GM13976 (cell line): ENCODE measurements at regions not wholly inside any gene's neighbourhood (a gene's known extent, or its start where the extent isn't known, plus 50 kb on each side); places are given as distances from the start of the nearest gene placed in this dataset.

Experiments
- DNase-seq: peaks from one replicate; pipeline ENCODE4 v3.0.0; 2012; ENCODE audit warnings: low spot score
- in situ Hi-C: fragments of 300-500 bp; cut with MboI; formaldehyde crosslinking; loops from one replicate; pipeline ENCODE4 v1.12.0; 2022; ENCODE audit warnings: low sequenced_read_pairs, mixed read lengths, inconsistent platforms; ENCODE audit not compliant: unreplicated experiment
- TF ChIP-seq, protein P1 (sequence below): IDR thresholded peaks from 2 replicates; pipeline ENCODE4 v1.5.1; 2012; ENCODE audit warnings: borderline replicate concordance, mild to moderate bottlenecking; ENCODE audit not compliant: insufficient read depth; ENCODE audit errors: extremely low read depth, missing control alignments, control extremely low read depth

- TF ChIP-seq, protein P1, sequence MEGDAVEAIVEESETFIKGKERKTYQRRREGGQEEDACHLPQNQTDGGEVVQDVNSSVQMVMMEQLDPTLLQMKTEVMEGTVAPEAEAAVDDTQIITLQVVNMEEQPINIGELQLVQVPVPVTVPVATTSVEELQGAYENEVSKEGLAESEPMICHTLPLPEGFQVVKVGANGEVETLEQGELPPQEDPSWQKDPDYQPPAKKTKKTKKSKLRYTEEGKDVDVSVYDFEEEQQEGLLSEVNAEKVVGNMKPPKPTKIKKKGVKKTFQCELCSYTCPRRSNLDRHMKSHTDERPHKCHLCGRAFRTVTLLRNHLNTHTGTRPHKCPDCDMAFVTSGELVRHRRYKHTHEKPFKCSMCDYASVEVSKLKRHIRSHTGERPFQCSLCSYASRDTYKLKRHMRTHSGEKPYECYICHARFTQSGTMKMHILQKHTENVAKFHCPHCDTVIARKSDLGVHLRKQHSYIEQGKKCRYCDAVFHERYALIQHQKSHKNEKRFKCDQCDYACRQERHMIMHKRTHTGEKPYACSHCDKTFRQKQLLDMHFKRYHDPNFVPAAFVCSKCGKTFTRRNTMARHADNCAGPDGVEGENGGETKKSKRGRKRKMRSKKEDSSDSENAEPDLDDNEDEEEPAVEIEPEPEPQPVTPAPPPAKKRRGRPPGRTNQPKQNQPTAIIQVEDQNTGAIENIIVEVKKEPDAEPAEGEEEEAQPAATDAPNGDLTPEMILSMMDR, result no peak
- in situ Hi-C loops, result no loop called here
- no peak for DNase-seq
These were observed 867.1 kb downstream of the UQCRFS1 start for GRCh38 chr19:28345811-28346210.

GRCh38 chr19:28341810-28342350, 871.1 kb downstream of the UQCRFS1 start:
- TF ChIP-seq, protein P1, result no peak
- in situ Hi-C loops, result no loop called here
- DNase-seq, result no peak

DNA sequence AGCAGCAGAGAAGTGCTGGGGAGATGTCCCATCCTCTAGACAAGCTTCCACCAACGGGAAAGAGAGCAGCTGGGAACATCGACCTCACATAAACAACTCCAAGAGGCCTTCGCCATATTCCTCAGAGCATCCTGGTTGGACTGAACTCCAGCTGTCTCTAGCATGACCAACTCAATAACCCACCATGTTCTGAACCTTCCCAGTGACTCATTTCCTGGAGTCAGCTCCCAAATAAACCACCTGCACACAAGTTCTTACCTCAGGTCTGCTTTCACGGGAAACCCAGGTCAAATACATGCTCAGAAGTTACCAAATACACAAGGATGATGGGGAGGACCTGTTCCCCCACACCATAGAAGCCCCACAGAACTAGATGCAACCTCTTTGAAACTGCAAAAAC, 878.5 kb downstream of the UQCRFS1 start:
- TF ChIP-seq, protein P1, result no peak
- no peak for DNase-seq
- in situ Hi-C loops, result no loop called here

- TF ChIP-seq, protein P1, result no peak
- DNase-seq, result no peak
- in situ Hi-C loops, result no loop called here
These were observed 879.0 kb downstream of the UQCRFS1 start for GRCh38 chr19:28333909-28334308.

- DNase-seq, result no peak
- in situ Hi-C loops, result no loop called here
- TF ChIP-seq, protein P1, result no peak
These were observed 880.1 kb downstream of the UQCRFS1 start for GRCh38 chr19:28332886-28333285.

- TF ChIP-seq, protein P1, result no peak
- in situ Hi-C loops, result no loop called here
- no peak for DNase-seq
These were observed 880.6 kb downstream of the UQCRFS1 start for GRCh38 chr19:28332351-28332750.
